Bronchial epithelial cell (primary cell): ENCODE measurements at regions not wholly inside any gene's neighbourhood (a gene's known extent, or its start where the extent isn't known, plus 50 kb on each side); places are given as distances from the start of the nearest gene placed in this dataset.

Experiments
- DNase-seq: peaks from one replicate; pipeline ENCODE4 v3.0.0-alpha.2; 2010; ENCODE audit warnings: low read depth
- FAIRE-seq: peaks from 2 replicates; lab custom pipeline; 2011; peaks lifted over from hg19 to GRCh38; lab: Jason Lieb, UNC
- H3K27me3 ChIP-seq: 2 replicates; pipeline ENCODE4 v1.5.1; 2011; ENCODE audit warnings: low read length; ENCODE audit not compliant: control insufficient read depth, insufficient read depth
- H3K36me3 ChIP-seq: 2 replicates; pipeline ENCODE4 v1.5.1; 2011; ENCODE audit warnings: low read length; ENCODE audit not compliant: control insufficient read depth, insufficient read depth
- H3K4me3 ChIP-seq: 2 replicates; pipeline ENCODE4 v1.5.1; 2011; ENCODE audit warnings: mild to moderate bottlenecking, low read depth, low read length, control low read depth
- CTCF ChIP-seq: IDR thresholded peaks from 2 replicates; pipeline ENCODE4 v1.5.1; 2011; ENCODE audit warnings: mild to moderate bottlenecking, moderate library complexity, low read length, control low read depth, inconsistent platforms; ENCODE audit not compliant: insufficient read depth, severe bottlenecking

- FAIRE-seq (no peak), DNase-seq (no peak)
- TF ChIP-seq CTCF = no peak
- H3K36me3 ChIP-seq = no peaks in the 10 kb centered on the region
- no peak overlapping the region for H3K4me3 ChIP-seq
- no peaks in the 10 kb centered on the region for H3K27me3 ChIP-seq
Observed at GRCh38 chr1:163870666-163871065, 548.9 kb downstream of the NUF2 start.

GRCh38 chr1:163872067-163872466, 550.3 kb downstream of the NUF2 start:
- no peak for TF ChIP-seq CTCF
- no peak for FAIRE-seq

GRCh38 chr1:163874070-163874469, 552.3 kb downstream of the NUF2 start:
- TF ChIP-seq CTCF = no peak
- Histone ChIP-seq H3K4me3 (no peak overlapping the region), H3K27me3 (no peaks in the 10 kb centered on the region), H3K36me3 (no peaks in the 10 kb centered on the region)
- DNase-seq (no peak), FAIRE-seq (no peak)

More at GRCh38 chr1:163872067-163872466, 550.3 kb downstream of the NUF2 start:
- H3K36me3 ChIP-seq = no peaks in the 10 kb centered on the region
- no peaks in the 10 kb centered on the region for H3K27me3 ChIP-seq
- DNase-seq = no peak
- H3K4me3 ChIP-seq = no peak overlapping the region

DNA sequence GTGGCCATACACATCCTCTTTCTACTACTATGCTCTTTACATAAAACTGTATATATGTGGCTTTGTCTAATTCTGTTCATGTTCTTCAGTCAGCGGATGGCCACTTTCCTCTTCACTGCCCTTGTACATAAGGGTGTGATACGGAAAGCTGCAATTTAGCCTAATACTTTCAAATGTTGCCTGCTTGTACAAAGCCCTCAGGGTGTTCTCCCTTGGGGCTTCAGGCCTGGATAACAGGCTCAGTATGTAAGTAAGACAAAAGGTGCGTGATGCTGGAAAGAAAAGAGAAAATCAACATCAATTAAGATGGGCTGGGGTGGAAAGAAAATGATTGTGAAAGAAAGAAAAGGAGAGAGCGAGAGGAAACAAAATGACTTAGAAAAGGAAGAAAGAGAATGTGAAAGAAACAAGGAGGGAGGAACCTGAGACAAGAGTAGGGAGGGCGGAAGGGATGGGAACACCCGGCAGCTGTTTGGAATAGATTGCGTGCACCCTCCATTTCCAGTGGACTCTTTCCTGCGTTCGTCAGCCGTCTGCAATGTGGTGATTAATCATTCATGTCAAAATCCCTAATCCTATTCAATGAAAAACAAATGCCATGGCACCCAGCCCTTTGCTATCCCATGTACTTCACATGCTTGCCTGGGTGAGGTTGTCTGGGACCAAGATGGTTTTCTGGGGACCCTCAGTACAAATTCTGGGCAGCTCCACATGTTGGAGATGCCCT, 553.6 kb downstream of the NUF2 start:
- TF ChIP-seq CTCF = no peak
- FAIRE-seq = peak; percentile 91
- H3K27me3 ChIP-seq = no peaks in the 10 kb centered on the region
- peak; percentile 21 for DNase-seq
- no peak overlapping the region for H3K4me3 ChIP-seq
- no peaks in the 10 kb centered on the region for H3K36me3 ChIP-seq

DNA sequence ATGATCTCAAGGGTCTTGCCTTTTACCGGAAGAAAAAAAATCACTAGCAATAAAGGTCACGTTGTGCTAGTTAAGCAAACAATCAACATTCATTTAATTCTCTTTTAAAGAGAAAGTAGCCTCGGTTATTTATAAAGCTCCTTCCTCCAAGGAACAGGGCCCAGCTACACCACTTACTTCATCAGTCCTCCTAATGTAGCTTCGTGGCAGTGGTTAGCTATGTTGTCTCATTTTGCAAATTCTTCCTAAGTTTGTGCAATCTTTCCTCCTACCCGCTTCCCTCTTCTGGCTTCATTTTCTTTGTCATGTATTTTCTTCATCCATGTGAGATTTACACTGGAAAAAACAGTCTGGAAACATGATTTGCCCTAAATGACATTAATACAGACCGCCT, 554.2 kb downstream of the NUF2 start:
- H3K36me3 ChIP-seq = no peaks in the 10 kb centered on the region
- DNase-seq (no peak), FAIRE-seq (no peak)
- no peak overlapping the region for H3K4me3 ChIP-seq
- H3K27me3 ChIP-seq = no peaks in the 10 kb centered on the region
- no peak for TF ChIP-seq CTCF

DNA sequence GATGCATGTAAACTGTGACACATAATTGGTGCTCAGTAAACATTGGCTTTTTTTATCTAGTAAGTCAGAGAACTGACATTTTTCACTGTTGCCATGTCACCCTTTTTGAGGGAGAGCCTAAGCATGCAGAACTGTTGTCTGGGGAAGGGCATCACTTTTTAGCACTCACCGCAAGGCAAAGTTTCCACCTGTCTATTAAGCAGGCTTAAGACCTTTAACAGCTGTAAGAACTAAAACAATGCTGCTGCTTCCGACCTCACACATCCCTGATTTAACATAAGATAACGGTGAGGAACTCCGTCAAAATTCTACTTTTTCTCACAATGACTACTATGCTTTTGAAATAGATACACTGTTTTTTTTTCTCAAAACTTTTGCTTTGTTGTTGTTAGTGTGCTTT, 554.8 kb downstream of the NUF2 start:
- no peak for TF ChIP-seq CTCF
- FAIRE-seq (no peak), DNase-seq (no peak)
- Histone ChIP-seq H3K27me3 (no peaks in the 10 kb centered on the region), H3K4me3 (no peak overlapping the region), H3K36me3 (no peaks in the 10 kb centered on the region)
